Mesothelial cell of epicardium (in vitro differentiated cells): ENCODE measurements at regions not wholly inside any gene's neighbourhood (a gene's known extent, or its start where the extent isn't known, plus 50 kb on each side); places are given as distances from the start of the nearest gene placed in this dataset.

ENCODE experiments used
- DNase-seq, 2 experiments: peaks; one replicate each; pipeline ENCODE4 v3.0.0; 2021; ENCODE audit warnings: low spot score in 2 of 2; ENCODE audit not compliant: unreplicated experiment in 2 of 2
- H3K27ac Mint-ChIP-seq: 2 replicates; pipeline ENCODE4 v1.8.0; 2021; ENCODE audit warnings: mixed read lengths
- H3K27me3 Mint-ChIP-seq: 2 replicates; pipeline ENCODE4 v1.8.0; 2021; ENCODE audit warnings: low read depth, mixed read lengths
- H3K36me3 Mint-ChIP-seq: 2 replicates; pipeline ENCODE4 v1.8.0; 2021; ENCODE audit warnings: mixed read lengths
- H3K4me1 Mint-ChIP-seq: 2 replicates; pipeline ENCODE4 v1.8.0; 2021; ENCODE audit warnings: mixed read lengths
- H3K4me3 Mint-ChIP-seq: 2 replicates; pipeline ENCODE4 v1.8.0; 2021; ENCODE audit warnings: mild to moderate bottlenecking, moderate library complexity, mixed read lengths
- H3K9me3 Mint-ChIP-seq: 2 replicates; pipeline ENCODE4 v1.8.0; 2021; ENCODE audit warnings: mixed read lengths
- TF ChIP-seq, protein P1 (sequence below): fragments of 200-600 bp; sonication (generic); IDR thresholded peaks from one replicate; pipeline ENCODE4 v1.5.0; 2021; ENCODE audit warnings: antibody characterized with exemption; ENCODE audit not compliant: unreplicated experiment

DNA sequence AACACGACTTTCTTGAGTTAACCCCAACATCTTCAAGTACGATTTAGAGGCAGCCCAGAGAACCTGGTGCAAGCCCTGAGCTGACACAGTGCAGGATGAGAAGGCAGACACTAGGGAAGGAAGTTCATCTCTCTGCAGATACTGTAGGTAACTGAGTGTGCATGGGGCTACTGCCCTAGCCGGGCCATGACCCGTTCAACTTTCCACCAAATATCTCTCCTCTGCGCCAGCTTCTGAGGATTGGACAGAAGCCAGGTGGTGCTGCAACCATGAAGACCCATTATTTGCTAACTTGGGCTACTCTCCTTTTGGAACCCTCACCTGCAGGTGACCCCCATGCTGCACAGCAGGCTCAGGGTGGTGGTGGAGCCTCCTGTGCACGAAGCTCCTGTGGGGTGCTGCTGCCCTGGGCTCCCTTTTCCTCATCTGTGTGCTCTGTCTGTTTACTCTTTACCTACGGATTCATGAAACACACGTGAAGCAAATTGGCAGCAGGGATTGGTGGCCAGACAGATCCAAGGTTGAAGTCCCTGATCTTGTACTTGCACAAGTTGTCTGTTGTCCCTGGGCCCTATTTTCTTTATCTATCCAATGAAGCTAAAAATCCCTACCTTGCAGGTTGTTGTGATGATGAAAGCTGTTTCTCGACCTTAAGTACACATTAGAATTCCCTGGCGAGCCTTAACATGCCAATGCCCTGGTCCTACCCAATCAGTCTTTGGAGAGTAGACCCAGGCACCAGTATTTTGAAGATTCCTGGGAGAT is 227.8 kb downstream of the LACC1 start:
- no peak for DNase-seq
- H3K27ac Mint-ChIP-seq: no peak overlapping the region
- peaks cover 2% of the 10 kb centered on the region for H3K4me1 Mint-ChIP-seq
- H3K27me3 Mint-ChIP-seq: no peaks in the 10 kb centered on the region
- H3K36me3 Mint-ChIP-seq: no peaks in the 10 kb centered on the region
- peaks cover 7% of the 10 kb centered on the region for H3K9me3 Mint-ChIP-seq
- TF ChIP-seq, protein P1, sequence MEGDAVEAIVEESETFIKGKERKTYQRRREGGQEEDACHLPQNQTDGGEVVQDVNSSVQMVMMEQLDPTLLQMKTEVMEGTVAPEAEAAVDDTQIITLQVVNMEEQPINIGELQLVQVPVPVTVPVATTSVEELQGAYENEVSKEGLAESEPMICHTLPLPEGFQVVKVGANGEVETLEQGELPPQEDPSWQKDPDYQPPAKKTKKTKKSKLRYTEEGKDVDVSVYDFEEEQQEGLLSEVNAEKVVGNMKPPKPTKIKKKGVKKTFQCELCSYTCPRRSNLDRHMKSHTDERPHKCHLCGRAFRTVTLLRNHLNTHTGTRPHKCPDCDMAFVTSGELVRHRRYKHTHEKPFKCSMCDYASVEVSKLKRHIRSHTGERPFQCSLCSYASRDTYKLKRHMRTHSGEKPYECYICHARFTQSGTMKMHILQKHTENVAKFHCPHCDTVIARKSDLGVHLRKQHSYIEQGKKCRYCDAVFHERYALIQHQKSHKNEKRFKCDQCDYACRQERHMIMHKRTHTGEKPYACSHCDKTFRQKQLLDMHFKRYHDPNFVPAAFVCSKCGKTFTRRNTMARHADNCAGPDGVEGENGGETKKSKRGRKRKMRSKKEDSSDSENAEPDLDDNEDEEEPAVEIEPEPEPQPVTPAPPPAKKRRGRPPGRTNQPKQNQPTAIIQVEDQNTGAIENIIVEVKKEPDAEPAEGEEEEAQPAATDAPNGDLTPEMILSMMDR: no peak
- no peak overlapping the region for H3K4me3 Mint-ChIP-seq

DNA sequence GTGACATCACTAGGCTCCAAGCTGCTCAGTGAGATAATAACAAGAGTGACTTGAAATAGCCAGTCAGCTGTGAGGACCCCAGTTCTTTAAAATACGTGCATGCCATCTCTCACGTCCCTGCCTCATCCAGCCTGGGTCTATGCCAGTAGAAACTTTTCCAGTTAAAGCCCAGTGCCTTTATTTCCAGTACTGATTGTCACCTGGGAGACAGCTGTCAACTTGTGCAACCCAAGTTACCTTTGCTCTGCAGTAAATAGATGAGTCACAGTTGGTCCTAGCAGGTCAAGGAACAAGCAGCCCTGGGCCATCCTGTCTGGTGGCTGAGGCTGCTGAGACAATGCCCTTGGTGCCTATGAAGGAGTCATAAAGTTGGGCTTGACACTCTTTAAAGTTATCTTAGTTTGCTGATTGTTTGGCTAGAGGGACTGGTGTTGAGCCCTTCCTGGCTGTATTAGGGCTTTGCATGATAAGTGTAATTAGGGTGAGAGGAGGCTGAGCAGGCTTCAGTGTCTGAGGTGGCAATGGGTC is 228.7 kb downstream of the LACC1 start:
- no peak overlapping the region for H3K4me3 Mint-ChIP-seq
- peaks cover 2% of the 10 kb centered on the region for H3K9me3 Mint-ChIP-seq
- peaks cover 2% of the 10 kb centered on the region for H3K4me1 Mint-ChIP-seq
- H3K36me3 Mint-ChIP-seq: no peaks in the 10 kb centered on the region
- no peak overlapping the region for H3K27ac Mint-ChIP-seq
- TF ChIP-seq, protein P1: no peak
- H3K27me3 Mint-ChIP-seq: no peaks in the 10 kb centered on the region
- DNase-seq: no peak

DNA sequence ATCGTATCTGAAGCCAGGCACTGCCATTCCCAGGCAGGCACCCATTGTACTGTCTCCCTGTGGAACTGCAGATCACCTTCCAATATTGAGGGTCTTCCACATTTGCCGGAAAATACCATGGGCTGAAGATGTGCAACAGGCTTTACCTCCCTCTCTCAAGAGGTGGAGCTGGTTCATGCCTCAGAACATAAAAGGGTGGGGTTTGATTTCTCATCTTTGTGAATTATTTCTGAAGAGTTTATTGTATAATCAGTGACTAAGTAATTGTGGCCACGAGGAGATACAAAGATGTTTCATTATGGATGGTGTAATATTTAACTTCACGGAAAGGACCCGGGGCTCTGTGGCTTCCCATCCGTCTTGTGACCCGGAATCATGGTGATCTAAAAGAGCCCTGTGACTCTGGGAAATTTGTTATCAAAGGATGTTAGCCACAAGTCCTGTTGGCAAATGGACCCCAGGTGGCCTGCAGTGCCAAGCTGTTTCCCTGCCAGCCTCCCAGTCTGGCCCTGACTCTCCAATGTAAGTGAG is 230.5 kb downstream of the LACC1 start:
- Mint-ChIP-seq H3K4me1 (peaks cover 2% of the 10 kb centered on the region), H3K36me3 (no peaks in the 10 kb centered on the region), H3K9me3 (no peaks in the 10 kb centered on the region), H3K27ac (no peak overlapping the region), H3K27me3 (no peaks in the 10 kb centered on the region), H3K4me3 (no peak overlapping the region)
- DNase-seq: no peak
- TF ChIP-seq, protein P1: no peak

DNA sequence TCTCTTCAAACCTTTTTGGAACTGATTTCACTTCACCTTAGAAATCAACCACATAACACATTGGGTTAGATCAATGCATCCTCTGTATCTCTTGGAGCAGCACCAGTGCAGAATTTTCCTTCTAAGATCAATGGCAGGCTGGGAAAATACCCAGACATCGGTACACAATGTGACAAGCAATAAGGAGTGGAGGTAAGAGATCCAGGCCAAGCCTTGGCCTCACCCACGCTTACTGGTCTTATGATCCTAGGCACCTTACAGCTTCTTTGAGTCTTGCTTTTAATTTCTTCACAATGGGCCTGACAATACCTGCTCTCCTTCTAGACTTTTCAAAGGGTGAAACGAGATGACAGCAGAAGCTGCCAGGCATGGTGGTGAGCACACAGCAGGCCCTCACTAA is 232.0 kb downstream of the LACC1 start:
- no peaks in the 10 kb centered on the region for H3K36me3 Mint-ChIP-seq
- H3K27ac Mint-ChIP-seq: no peak overlapping the region
- no peaks in the 10 kb centered on the region for H3K27me3 Mint-ChIP-seq
- TF ChIP-seq, protein P1: no peak
- H3K4me1 Mint-ChIP-seq: peaks cover 13% of the 10 kb centered on the region
- no peak for DNase-seq
- no peaks in the 10 kb centered on the region for H3K9me3 Mint-ChIP-seq
- no peak overlapping the region for H3K4me3 Mint-ChIP-seq

DNA sequence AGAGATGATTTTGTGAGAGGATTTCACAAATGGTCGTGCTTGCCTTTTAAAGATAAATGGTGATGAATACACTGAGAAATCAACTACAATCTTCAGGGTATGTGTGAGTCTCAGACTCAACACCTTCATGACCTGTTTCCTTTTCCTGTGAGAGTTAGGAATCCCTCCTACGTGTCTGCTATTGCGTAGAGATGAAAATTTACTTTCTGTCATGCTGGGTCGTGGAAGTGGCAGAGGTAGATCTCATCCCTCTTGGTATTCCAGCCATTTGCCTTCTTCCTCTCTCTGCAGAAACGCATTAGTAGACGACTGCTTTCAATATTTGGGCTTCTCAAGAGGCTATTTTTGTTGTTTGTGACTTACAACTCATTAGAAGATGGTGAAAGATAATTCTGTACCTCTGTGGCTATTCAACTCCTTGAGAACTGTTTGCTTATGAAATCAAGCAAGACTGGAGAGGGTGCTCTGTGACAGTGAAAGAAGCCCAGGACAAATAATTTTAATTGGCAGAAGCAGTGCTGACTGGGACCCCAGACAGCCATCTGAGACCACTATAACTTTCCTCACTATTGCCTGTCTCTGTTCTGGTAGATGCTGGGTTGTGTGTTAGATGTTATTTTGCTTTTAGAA is 233.1 kb downstream of the LACC1 start:
- H3K27ac Mint-ChIP-seq: no peak overlapping the region
- TF ChIP-seq, protein P1: no peak
- H3K27me3 Mint-ChIP-seq: no peaks in the 10 kb centered on the region
- H3K36me3 Mint-ChIP-seq: no peaks in the 10 kb centered on the region
- no peak overlapping the region for H3K4me3 Mint-ChIP-seq
- DNase-seq: no peak
- peaks cover 20% of the 10 kb centered on the region for H3K4me1 Mint-ChIP-seq
- H3K9me3 Mint-ChIP-seq: no peaks in the 10 kb centered on the region
